ENCODE measurements at regions not wholly inside any gene's neighbourhood (a gene's known extent, or its start where the extent isn't known, plus 50 kb on each side); places are given as distances from the start of the nearest gene placed in this dataset.

DNA sequence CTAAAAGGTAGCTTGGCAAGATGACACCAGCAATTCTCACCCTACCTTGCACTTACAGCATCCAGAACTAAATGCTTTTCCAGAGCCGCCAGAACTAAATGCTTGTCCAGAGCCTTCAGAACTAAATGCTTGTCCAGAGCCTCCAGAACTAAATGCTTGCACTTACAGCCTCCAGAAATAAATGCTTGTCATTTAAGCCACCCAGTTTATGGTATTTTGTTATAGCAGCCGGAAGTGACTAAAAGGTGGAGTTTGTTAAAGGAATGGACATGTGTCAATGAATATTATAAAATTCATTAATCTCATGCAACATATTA lies 133.5 kb downstream of the GPX5 start:
- WGBS, 2 donors, result 33 to 55% methylated on average over 2 of the region's 2 CpGs
- no peak for ATAC-seq (ENCODE audit: low FRiP score in 2 of 2)
- H3K27ac ChIP-seq, result no peak overlapping the region
- H3K27me3 ChIP-seq, result peaks cover 0 to 4% (median 0%) of the 10 kb centered on the region in 4 donors
- DNase-seq, result no peak
- H3K4me1 ChIP-seq, result peaks cover 0 to 18% (median 3%) of the 10 kb centered on the region in 4 donors
- H3K9me3 ChIP-seq, result no peaks in the 10 kb centered on the region
- no peak overlapping the region for H3K4me3 ChIP-seq
- H3K36me3 ChIP-seq, result no peaks in the 10 kb centered on the region
- TF ChIP-seq POLR2A (IDR thresholded peaks at IDR 0.05) (no peak), POLR2AphosphoS5 (IDR thresholded peaks at IDR 0.05) (no peak), EP300 (IDR thresholded peaks at IDR 0.05) (no peak)
- TF ChIP-seq, protein P1, sequence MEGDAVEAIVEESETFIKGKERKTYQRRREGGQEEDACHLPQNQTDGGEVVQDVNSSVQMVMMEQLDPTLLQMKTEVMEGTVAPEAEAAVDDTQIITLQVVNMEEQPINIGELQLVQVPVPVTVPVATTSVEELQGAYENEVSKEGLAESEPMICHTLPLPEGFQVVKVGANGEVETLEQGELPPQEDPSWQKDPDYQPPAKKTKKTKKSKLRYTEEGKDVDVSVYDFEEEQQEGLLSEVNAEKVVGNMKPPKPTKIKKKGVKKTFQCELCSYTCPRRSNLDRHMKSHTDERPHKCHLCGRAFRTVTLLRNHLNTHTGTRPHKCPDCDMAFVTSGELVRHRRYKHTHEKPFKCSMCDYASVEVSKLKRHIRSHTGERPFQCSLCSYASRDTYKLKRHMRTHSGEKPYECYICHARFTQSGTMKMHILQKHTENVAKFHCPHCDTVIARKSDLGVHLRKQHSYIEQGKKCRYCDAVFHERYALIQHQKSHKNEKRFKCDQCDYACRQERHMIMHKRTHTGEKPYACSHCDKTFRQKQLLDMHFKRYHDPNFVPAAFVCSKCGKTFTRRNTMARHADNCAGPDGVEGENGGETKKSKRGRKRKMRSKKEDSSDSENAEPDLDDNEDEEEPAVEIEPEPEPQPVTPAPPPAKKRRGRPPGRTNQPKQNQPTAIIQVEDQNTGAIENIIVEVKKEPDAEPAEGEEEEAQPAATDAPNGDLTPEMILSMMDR (IDR thresholded peaks at IDR 0.05), result no peak

GRCh38 chr6:28661097-28661713 lies 135.5 kb downstream of the GPX5 start:
- Histone ChIP-seq H3K27ac (no peak overlapping the region), H3K4me1 (peaks cover 0 to 18% (median 3%) of the 10 kb centered on the region in 4 donors), H3K36me3 (no peaks in the 10 kb centered on the region), H3K4me3 (no peak overlapping the region), H3K27me3 (peaks cover 0 to 4% (median 0%) of the 10 kb centered on the region in 4 donors), H3K9me3 (no peaks in the 10 kb centered on the region)
- no peak for ATAC-seq (ENCODE audit: low FRiP score in 2 of 2)
- no peak for DNase-seq
- 50 to 69% methylated on average over 2 of the region's 2 CpGs for WGBS, 2 donors
- TF ChIP-seq, protein P1 (IDR thresholded peaks at IDR 0.05), result no peak
- TF ChIP-seq EP300 (IDR thresholded peaks at IDR 0.05), result no peak
- TF ChIP-seq POLR2AphosphoS5 (IDR thresholded peaks at IDR 0.05), result no peak
- TF ChIP-seq POLR2A (IDR thresholded peaks at IDR 0.05), result no peak

DNA sequence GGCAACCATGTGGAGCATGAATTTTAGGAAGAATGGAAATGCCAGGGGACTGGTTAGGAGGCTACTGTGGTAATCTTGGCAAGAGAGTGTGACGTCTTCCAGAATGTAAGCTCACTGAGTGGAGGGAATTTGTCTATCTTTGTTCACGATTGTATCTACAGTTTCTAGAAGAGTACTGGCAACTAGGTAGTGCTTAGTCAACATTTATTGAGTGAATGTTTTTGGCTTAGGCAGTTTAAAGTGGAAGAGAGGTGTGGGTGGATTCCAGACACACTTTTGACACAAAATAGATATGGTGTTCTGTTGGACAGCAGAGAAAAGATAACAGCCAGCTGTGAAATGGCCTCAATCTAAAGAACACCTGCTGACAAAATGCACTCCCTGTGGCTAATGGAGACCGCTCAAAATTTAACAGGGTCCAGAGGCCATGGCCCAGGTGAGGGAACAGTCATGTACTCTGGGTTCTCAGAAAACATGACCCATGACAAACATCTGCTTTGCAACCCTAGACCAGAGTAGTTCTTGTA lies 139.3 kb downstream of the GPX5 start:
- Histone ChIP-seq H3K36me3 (no peaks in the 10 kb centered on the region), H3K9me3 (no peaks in the 10 kb centered on the region), H3K4me3 (no peak overlapping the region), H3K27ac (no peak overlapping the region), H3K27me3 (no peaks in the 10 kb centered on the region), H3K4me1 (no peaks in the 10 kb centered on the region)
- 86 to 96% methylated on average over 3 of the region's 3 CpGs for WGBS, 2 donors
- ATAC-seq (ENCODE audit: low FRiP score in 2 of 2) (no peak), DNase-seq (no peak)
- TF ChIP-seq, protein P1 (IDR thresholded peaks at IDR 0.05), result no peak
- TF ChIP-seq EP300 (IDR thresholded peaks at IDR 0.05), result no peak
- TF ChIP-seq POLR2AphosphoS5 (IDR thresholded peaks at IDR 0.05), result no peak
- TF ChIP-seq POLR2A (IDR thresholded peaks at IDR 0.05), result no peak

- Histone ChIP-seq H3K9me3 (no peaks in the 10 kb centered on the region), H3K4me1 (peaks cover 3 to 11% (median 8%) of the 10 kb centered on the region in 4 donors), H3K27me3 (peaks cover 0 to 9% (median 4%) of the 10 kb centered on the region in 4 donors), H3K27ac (no peak overlapping the region), H3K36me3 (no peaks in the 10 kb centered on the region), H3K4me3 (no peak overlapping the region)
- no peak for ATAC-seq (ENCODE audit: low FRiP score in 2 of 2)
- no peak for TF ChIP-seq POLR2A (IDR thresholded peaks at IDR 0.05)
- no peak for TF ChIP-seq POLR2AphosphoS5 (IDR thresholded peaks at IDR 0.05)
- TF ChIP-seq, protein P1 (IDR thresholded peaks at IDR 0.05), result no peak
- no peak for TF ChIP-seq EP300 (IDR thresholded peaks at IDR 0.05)
- WGBS, 2 donors, result 62 to 63% methylated on average over 3 of the region's 3 CpGs
- no peak for DNase-seq
Measured at GRCh38 chr6:28673417-28673786, 147.7 kb downstream of the GPX5 start.

All from upper lobe of left lung (tissue), 6 donors.